Progenitor cell of endocrine pancreas (in vitro differentiated cells): ENCODE measurements at regions not wholly inside any gene's neighbourhood (a gene's known extent, or its start where the extent isn't known, plus 50 kb on each side); places are given as distances from the start of the nearest gene placed in this dataset.

Experiments
- DNase-seq: peaks from one replicate; pipeline ENCODE4 v3.0.0; 2021; ENCODE audit warnings: low spot score; ENCODE audit not compliant: unreplicated experiment
- H3K27ac Mint-ChIP-seq: 2 replicates; pipeline ENCODE4 v1.8.0; 2021; ENCODE audit warnings: mild to moderate bottlenecking, moderate library complexity, mixed read lengths
- H3K27me3 Mint-ChIP-seq: 2 replicates; pipeline ENCODE4 v1.8.0; 2021; ENCODE audit warnings: mixed read lengths
- H3K36me3 Mint-ChIP-seq: 2 replicates; pipeline ENCODE4 v1.8.0; 2022; ENCODE audit warnings: mixed read lengths; ENCODE audit not compliant: insufficient read depth
- H3K4me1 Mint-ChIP-seq: 2 replicates; pipeline ENCODE4 v1.8.0; 2021; ENCODE audit warnings: low read depth, mixed read lengths
- H3K4me3 Mint-ChIP-seq: 2 replicates; pipeline ENCODE4 v1.8.0; 2021; ENCODE audit warnings: low read depth, mild to moderate bottlenecking, moderate library complexity, mixed read lengths
- H3K9me3 Mint-ChIP-seq: 2 replicates; pipeline ENCODE4 v1.8.0; 2021; ENCODE audit warnings: low read depth, mixed read lengths
- CTCF ChIP-seq: fragments of 200-600 bp; sonication (generic); IDR thresholded peaks from one replicate; pipeline ENCODE4 v1.5.0; 2021; ENCODE audit warnings: antibody characterized with exemption, mild to moderate bottlenecking; ENCODE audit not compliant: unreplicated experiment

DNA sequence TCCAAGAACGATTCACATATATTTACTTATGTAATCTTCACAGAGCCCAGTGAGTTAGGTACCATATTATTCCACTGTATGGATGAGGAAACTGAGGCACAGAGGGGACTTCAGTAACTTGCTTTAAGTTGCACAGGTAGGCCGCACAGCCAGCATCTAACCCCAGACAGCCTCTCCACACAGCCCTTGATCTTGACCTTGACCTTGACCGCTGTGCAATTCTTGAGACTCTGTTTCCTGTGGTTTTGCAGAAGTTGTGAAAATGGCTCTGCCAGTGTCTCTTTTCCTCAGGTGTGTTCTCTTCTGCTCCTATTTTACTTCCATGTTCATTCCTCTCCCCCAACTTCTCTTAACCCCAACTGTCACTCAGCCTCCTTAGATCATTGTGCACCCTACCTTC, 206.5 kb downstream of the SOX11 start:
- Mint-ChIP-seq H3K4me1 (peaks cover 6% of the 10 kb centered on the region), H3K27me3 (no peaks in the 10 kb centered on the region), H3K36me3 (no peaks in the 10 kb centered on the region)

GRCh38 chr2:5905661-5906060, 213.5 kb downstream of the SOX11 start:
- Mint-ChIP-seq H3K4me1 (peaks cover 6% of the 10 kb centered on the region), H3K9me3 (no peaks in the 10 kb centered on the region), H3K4me3 (no peak overlapping the region), H3K27me3 (peaks cover 4% of the 10 kb centered on the region), H3K27ac (no peak overlapping the region), H3K36me3 (no peaks in the 10 kb centered on the region)
- TF ChIP-seq CTCF: no peak
- DNase-seq: no peak

More for the DNA sequence above, 206.5 kb downstream of the SOX11 start:
- H3K27ac Mint-ChIP-seq: peak overlapping the region; percentile 4
- no peak for TF ChIP-seq CTCF
- no peak for DNase-seq
- H3K9me3 Mint-ChIP-seq: peaks cover 2% of the 10 kb centered on the region
- H3K4me3 Mint-ChIP-seq: no peak overlapping the region

DNA sequence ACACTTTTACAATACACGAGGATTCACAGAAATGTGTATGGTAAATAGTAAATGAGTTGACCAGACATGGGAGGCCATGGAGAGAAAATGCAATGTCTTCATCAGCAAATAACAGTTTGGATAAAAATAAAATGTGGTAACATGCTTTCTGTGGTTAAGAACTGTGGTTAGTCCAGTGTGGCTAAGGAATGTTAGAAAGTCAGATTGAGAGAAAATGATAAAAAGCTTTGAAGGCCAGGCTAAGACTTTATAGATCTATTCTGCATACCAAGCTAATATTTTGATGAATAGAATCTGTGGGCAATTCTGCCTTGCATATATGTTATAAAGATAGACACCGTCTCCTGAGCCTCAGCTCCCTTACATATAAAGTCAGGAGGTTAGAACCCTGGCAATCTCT, 215.9 kb downstream of the SOX11 start:
- no peaks in the 10 kb centered on the region for H3K9me3 Mint-ChIP-seq
- peaks cover 10% of the 10 kb centered on the region for H3K4me1 Mint-ChIP-seq
- DNase-seq: no peak
- no peak for TF ChIP-seq CTCF
- no peaks in the 10 kb centered on the region for H3K36me3 Mint-ChIP-seq
- no peak overlapping the region for H3K4me3 Mint-ChIP-seq
- peaks cover 4% of the 10 kb centered on the region for H3K27me3 Mint-ChIP-seq
- H3K27ac Mint-ChIP-seq: no peak overlapping the region

DNA sequence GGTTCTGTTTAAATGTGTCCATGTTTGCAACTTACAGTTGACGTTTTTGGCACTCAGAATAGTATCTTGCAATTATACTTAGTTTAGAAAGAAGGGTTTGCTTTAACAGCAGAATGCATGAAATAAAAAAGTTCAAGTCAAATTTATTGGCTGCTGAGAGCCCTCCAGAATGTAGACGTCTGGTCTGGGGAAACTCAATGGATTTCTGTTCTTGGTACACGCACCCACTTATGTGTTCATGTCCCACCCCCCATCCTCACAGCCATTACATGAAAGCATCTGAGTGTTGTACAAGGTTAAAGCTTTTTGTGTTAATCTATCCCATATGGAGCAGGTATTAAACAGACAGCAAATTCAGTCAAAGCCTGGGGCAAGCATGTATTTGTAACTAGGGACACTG, 219.5 kb downstream of the SOX11 start:
- Mint-ChIP-seq H3K9me3 (peaks cover 1% of the 10 kb centered on the region), H3K27me3 (peaks cover under 1% of the 10 kb centered on the region), H3K4me1 (peaks cover 22% of the 10 kb centered on the region), H3K4me3 (no peak overlapping the region), H3K27ac (no peak overlapping the region), H3K36me3 (no peaks in the 10 kb centered on the region)
- TF ChIP-seq CTCF: no peak
- no peak for DNase-seq

DNA sequence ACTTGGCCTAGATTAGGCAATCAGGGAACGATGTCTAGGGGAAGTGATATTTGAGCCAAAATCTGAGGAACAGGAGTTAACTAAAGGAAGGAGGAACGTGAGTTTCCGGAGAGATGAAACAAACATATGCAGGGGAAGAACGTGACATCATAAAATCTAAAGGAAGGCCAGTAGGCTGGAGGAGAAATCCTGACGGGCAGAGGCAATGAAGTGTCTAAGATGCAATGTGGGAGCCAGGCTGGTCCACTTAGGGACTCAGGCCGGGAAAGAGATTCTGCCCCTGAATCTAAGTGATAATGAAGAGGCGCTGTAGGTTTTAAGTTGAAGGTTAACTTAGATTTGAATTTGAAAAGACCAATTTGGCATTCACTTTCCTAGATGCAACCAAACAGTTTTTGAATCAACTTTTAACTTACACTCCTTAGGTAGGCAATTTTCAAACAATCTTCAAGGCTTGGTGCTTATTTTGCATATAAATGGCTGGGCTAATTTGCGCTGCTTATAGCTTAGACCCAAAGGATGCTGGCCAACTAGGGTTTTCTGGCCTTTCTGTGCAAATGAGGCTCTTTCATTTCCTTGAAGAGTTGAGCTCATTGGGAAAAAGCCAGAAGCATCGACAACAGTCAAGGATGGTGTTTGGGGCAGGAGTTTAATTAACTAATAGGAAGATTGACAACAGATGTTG, 221.7 kb downstream of the SOX11 start:
- no peak for TF ChIP-seq CTCF
- Mint-ChIP-seq H3K4me3 (no peak overlapping the region), H3K27ac (peak overlapping the region; percentile 14), H3K27me3 (no peaks in the 10 kb centered on the region), H3K9me3 (peaks cover 11% of the 10 kb centered on the region), H3K4me1 (peaks cover 22% of the 10 kb centered on the region), H3K36me3 (peaks cover under 1% of the 10 kb centered on the region)
- no peak for DNase-seq
